Liver (tissue), 8 donors: ENCODE measurements at regions not wholly inside any gene's neighbourhood (a gene's known extent, or its start where the extent isn't known, plus 50 kb on each side); places are given as distances from the start of the nearest gene placed in this dataset.

Experiments
- DNase-seq: peaks from one replicate; pipeline ENCODE4 v3.0.0-alpha.2; 2017; ENCODE audit warnings: low spot score
- H3K27ac ChIP-seq, 2 donors: one replicate each; pipeline ENCODE4 v1.7.0; 2013; ENCODE audit warnings: inconsistent platforms in 2 of 2, low read length in 2 of 2, control low read depth in 1 of 2, low read depth in 1 of 2, mild to moderate bottlenecking in 1 of 2
- H3K27me3 ChIP-seq, 4 donors: one replicate each; pipeline versions ENCODE4 v1.6.1 to v1.7.0; 2013; ENCODE audit warnings: low read length in 3 of 4, inconsistent platforms in 1 of 4, mild to moderate bottlenecking in 1 of 4, moderate library complexity in 1 of 4; ENCODE audit not compliant: control insufficient read depth in 4 of 4, insufficient read depth in 4 of 4
- H3K36me3 ChIP-seq, 4 donors: one replicate each; pipeline versions ENCODE4 v1.6.1 to v1.7.0; 2013; ENCODE audit warnings: low read length in 3 of 4, mild to moderate bottlenecking in 3 of 4, low read depth in 1 of 4, moderate library complexity in 1 of 4; ENCODE audit not compliant: control insufficient read depth in 4 of 4, insufficient read depth in 3 of 4
- H3K4me1 ChIP-seq, 4 donors: one replicate each; pipeline versions ENCODE4 v1.6.1 to v1.7.0; 2013; ENCODE audit warnings: low read length in 3 of 4, mild to moderate bottlenecking in 3 of 4, moderate library complexity in 1 of 4; ENCODE audit not compliant: control insufficient read depth in 4 of 4, insufficient read depth in 4 of 4
- H3K4me3 ChIP-seq, 3 donors: one replicate each; pipeline versions ENCODE4 v1.6.1 to v1.7.0; 2013; ENCODE audit warnings: low read length in 3 of 3, control low read depth in 1 of 3, low read depth in 1 of 3, mild to moderate bottlenecking in 1 of 3
- H3K9ac ChIP-seq, 2 donors: one replicate each; pipeline ENCODE4 v1.7.0; 2013; ENCODE audit warnings: low read length in 2 of 2, mild to moderate bottlenecking in 2 of 2, moderate library complexity in 2 of 2, control low read depth in 1 of 2, low read depth in 1 of 2
- H3K9me3 ChIP-seq, 4 donors: one replicate each; pipeline versions ENCODE4 v1.6.1 to v1.7.0; 2013; ENCODE audit warnings: low read length in 3 of 4; ENCODE audit not compliant: control insufficient read depth in 4 of 4
- EGR1 ChIP-seq, 2 donors: IDR thresholded peaks; 2 replicates each; pipeline ENCODE4 v1.6.1; 2016 to 2018; ENCODE audit warnings: antibody characterized with exemption in 2 of 2, low read depth in 2 of 2
- FOXA1 ChIP-seq: IDR thresholded peaks from 2 replicates; pipeline ENCODE4 v1.6.1; 2016; ENCODE audit warnings: antibody characterized with exemption
- FOXA2 ChIP-seq: IDR thresholded peaks from 2 replicates; pipeline ENCODE4 v1.6.1; 2016; ENCODE audit warnings: antibody characterized with exemption
- GABPA ChIP-seq, 2 donors: IDR thresholded peaks in 1 of 2; conservative IDR thresholded peaks in 1 of 2; 2 replicates each; pipeline ENCODE4 v1.6.1; 2016; ENCODE audit warnings: antibody characterized with exemption in 2 of 2, mild to moderate bottlenecking in 1 of 2, moderate library complexity in 1 of 2
- HNF4A ChIP-seq, 2 donors: conservative IDR thresholded peaks; 2 replicates each; pipeline ENCODE4 v1.6.1; 2016; ENCODE audit warnings: antibody characterized with exemption in 2 of 2, mild to moderate bottlenecking in 2 of 2
- HNF4G ChIP-seq: IDR thresholded peaks from 2 replicates; pipeline ENCODE4 v1.6.1; 2016; ENCODE audit warnings: antibody characterized with exemption
- JUND ChIP-seq, 2 donors: IDR thresholded peaks; 2 replicates each; pipeline ENCODE4 v1.6.1; 2016; ENCODE audit warnings: antibody characterized with exemption in 2 of 2
- NR2F2 ChIP-seq: IDR thresholded peaks from 2 replicates; pipeline ENCODE4 v1.6.1; 2016; ENCODE audit warnings: antibody characterized with exemption
- RAD21 ChIP-seq, 2 donors: IDR thresholded peaks; 2 replicates each; pipeline ENCODE4 v1.6.1; 2016; ENCODE audit warnings: antibody characterized with exemption in 2 of 2, mild to moderate bottlenecking in 2 of 2
- RXRA ChIP-seq, 2 donors: IDR thresholded peaks; 2 replicates each; pipeline ENCODE4 v1.6.1; 2017 to 2018; ENCODE audit warnings: antibody characterized with exemption in 2 of 2, mild to moderate bottlenecking in 1 of 2
- SP1 ChIP-seq: IDR thresholded peaks from 2 replicates; pipeline ENCODE4 v1.6.1; 2018; ENCODE audit warnings: antibody characterized with exemption, mild to moderate bottlenecking
- TAF1 ChIP-seq: conservative IDR thresholded peaks from 2 replicates; pipeline ENCODE4 v1.6.1; 2016; ENCODE audit warnings: antibody characterized with exemption, mild to moderate bottlenecking
- YY1 ChIP-seq: IDR thresholded peaks from 2 replicates; pipeline ENCODE4 v1.6.1; 2016; ENCODE audit warnings: antibody characterized with exemption, mild to moderate bottlenecking
- WGBS: extraction: QIAGEN DNeasy Blood & Tissue Kit; methylation state at CpG from one replicate; pipeline ENCODE4 v1.1.7; 2013; 5-methylcytosine and 5-hydroxymethylcytosine counted together
- TF ChIP-seq, protein P1 (sequence below): IDR thresholded peaks from 2 replicates; pipeline ENCODE4 v1.6.1; 2016; ENCODE audit warnings: antibody characterized with exemption
- TF ChIP-seq, protein P2 (sequence below): IDR thresholded peaks from 2 replicates; pipeline ENCODE4 v1.6.1; 2016; ENCODE audit warnings: antibody characterized with exemption, mild to moderate bottlenecking
- TF ChIP-seq, protein P3 (sequence below): IDR thresholded peaks from 2 replicates; pipeline ENCODE4 v1.6.1; 2016; ENCODE audit warnings: antibody characterized with exemption
- TF ChIP-seq, protein P4 (sequence below): IDR thresholded peaks from 2 replicates; pipeline ENCODE4 v1.6.1; 2016; ENCODE audit warnings: antibody characterized with exemption
- TF ChIP-seq, protein P5 (sequence below): fragments of 150-350 bp; IDR thresholded peaks from 2 replicates; pipeline ENCODE4 v1.5.1; 2017; ENCODE audit warnings: improper control_type of control experiment, low read depth, low read length; ENCODE audit not compliant: missing input control
- donor health status: healthy.
- donor health status: healthy.
- donor health status: healthy.
- donor health status: healthy.
- donor health status: healthy.

DNA sequence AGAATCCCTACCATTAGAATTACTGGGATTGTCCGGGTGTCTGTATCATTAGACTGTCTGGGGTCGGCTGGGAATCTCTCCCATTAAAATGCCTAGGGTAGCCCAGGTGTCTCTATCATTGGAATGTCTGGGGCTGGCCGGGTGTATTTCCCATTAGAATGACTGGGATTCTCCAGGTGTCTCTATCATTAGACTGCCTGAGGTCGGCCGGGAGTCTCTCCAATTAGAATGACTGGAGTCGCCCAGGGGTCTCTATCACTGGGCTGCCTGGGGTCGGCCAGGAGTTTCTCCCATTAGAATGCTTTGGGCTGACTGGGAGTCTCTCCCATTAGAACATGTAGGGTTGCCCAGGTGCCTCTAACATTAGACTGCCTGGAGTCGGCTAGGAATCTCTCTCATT, 1560.7 kb downstream of the UQCRFS1 start:
- Histone ChIP-seq H3K36me3 (no peaks in the 10 kb centered on the region), H3K27me3 (no peaks in the 10 kb centered on the region), H3K27ac (no peak overlapping the region), H3K9ac (no peak overlapping the region), H3K4me1 (no peaks in the 10 kb centered on the region), H3K4me3 (no peak overlapping the region), H3K9me3 (peaks cover 0 to 9% (median 1%) of the 10 kb centered on the region in 4 donors)
- DNase-seq, result peak; percentile 25
- 75% methylated on average over 8 of the region's 8 CpGs for WGBS
- TF ChIP-seq SP1 (no peak), EGR1 (IDR thresholded peaks at IDR 0.05; ENCODE audit: low read depth in 2 of 2) (no peak), JUND (IDR thresholded peaks at IDR 0.05) (no peak), RAD21 (IDR thresholded peaks at IDR 0.05) (no peak), TAF1 (no peak), FOXA1 (no peak), FOXA2 (no peak), HNF4A (conservative IDR thresholded peaks at IDR 0.05) (no peak), HNF4G (no peak), NR2F2 (no peak), RXRA (IDR thresholded peaks at IDR 0.05) (no peak), YY1 (no peak), GABPA (IDR thresholded peaks at IDR 0.05 in 1 of 2, conservative IDR thresholded peaks at IDR 0.05 in 1 of 2) (no peak)
- TF ChIP-seq, protein P1, sequence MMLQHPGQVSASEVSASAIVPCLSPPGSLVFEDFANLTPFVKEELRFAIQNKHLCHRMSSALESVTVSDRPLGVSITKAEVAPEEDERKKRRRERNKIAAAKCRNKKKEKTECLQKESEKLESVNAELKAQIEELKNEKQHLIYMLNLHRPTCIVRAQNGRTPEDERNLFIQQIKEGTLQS, result no peak
- TF ChIP-seq, protein P2, sequence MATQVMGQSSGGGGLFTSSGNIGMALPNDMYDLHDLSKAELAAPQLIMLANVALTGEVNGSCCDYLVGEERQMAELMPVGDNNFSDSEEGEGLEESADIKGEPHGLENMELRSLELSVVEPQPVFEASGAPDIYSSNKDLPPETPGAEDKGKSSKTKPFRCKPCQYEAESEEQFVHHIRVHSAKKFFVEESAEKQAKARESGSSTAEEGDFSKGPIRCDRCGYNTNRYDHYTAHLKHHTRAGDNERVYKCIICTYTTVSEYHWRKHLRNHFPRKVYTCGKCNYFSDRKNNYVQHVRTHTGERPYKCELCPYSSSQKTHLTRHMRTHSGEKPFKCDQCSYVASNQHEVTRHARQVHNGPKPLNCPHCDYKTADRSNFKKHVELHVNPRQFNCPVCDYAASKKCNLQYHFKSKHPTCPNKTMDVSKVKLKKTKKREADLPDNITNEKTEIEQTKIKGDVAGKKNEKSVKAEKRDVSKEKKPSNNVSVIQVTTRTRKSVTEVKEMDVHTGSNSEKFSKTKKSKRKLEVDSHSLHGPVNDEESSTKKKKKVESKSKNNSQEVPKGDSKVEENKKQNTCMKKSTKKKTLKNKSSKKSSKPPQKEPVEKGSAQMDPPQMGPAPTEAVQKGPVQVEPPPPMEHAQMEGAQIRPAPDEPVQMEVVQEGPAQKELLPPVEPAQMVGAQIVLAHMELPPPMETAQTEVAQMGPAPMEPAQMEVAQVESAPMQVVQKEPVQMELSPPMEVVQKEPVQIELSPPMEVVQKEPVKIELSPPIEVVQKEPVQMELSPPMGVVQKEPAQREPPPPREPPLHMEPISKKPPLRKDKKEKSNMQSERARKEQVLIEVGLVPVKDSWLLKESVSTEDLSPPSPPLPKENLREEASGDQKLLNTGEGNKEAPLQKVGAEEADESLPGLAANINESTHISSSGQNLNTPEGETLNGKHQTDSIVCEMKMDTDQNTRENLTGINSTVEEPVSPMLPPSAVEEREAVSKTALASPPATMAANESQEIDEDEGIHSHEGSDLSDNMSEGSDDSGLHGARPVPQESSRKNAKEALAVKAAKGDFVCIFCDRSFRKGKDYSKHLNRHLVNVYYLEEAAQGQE, result no peak
- TF ChIP-seq, protein P3, sequence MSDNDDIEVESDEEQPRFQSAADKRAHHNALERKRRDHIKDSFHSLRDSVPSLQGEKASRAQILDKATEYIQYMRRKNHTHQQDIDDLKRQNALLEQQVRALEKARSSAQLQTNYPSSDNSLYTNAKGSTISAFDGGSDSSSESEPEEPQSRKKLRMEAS, result no peak
- TF ChIP-seq, protein P4, sequence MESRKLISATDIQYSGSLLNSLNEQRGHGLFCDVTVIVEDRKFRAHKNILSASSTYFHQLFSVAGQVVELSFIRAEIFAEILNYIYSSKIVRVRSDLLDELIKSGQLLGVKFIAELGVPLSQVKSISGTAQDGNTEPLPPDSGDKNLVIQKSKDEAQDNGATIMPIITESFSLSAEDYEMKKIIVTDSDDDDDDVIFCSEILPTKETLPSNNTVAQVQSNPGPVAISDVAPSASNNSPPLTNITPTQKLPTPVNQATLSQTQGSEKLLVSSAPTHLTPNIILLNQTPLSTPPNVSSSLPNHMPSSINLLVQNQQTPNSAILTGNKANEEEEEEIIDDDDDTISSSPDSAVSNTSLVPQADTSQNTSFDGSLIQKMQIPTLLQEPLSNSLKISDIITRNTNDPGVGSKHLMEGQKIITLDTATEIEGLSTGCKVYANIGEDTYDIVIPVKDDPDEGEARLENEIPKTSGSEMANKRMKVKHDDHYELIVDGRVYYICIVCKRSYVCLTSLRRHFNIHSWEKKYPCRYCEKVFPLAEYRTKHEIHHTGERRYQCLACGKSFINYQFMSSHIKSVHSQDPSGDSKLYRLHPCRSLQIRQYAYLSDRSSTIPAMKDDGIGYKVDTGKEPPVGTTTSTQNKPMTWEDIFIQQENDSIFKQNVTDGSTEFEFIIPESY, result no peak
- TF ChIP-seq, protein P5, sequence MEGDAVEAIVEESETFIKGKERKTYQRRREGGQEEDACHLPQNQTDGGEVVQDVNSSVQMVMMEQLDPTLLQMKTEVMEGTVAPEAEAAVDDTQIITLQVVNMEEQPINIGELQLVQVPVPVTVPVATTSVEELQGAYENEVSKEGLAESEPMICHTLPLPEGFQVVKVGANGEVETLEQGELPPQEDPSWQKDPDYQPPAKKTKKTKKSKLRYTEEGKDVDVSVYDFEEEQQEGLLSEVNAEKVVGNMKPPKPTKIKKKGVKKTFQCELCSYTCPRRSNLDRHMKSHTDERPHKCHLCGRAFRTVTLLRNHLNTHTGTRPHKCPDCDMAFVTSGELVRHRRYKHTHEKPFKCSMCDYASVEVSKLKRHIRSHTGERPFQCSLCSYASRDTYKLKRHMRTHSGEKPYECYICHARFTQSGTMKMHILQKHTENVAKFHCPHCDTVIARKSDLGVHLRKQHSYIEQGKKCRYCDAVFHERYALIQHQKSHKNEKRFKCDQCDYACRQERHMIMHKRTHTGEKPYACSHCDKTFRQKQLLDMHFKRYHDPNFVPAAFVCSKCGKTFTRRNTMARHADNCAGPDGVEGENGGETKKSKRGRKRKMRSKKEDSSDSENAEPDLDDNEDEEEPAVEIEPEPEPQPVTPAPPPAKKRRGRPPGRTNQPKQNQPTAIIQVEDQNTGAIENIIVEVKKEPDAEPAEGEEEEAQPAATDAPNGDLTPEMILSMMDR, result no peak
